ENCODE measurements at regions not wholly inside any gene's neighbourhood (a gene's known extent, or its start where the extent isn't known, plus 50 kb on each side); places are given as distances from the start of the nearest gene placed in this dataset.

DNA sequence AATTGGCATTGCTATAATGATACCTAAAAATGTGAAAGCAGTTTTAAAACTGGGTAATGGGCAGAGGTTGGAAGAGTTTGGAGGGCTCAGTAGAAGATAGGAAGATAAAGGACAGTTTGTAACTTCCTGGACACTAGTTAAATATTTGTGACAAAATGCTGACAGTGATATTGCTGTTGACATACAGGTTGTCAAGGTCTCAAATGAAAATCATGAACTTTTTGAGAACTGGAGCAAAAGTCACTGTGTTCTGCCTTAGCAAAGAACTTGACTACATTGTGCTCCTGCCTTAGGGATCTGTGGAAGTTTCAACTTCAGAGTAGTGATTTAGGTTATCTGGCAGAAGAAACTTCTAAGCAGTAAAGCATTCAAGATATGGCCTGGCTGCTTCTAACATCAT is 113.7 kb upstream of the CD96 start:
- no peak overlapping the region for H3K4me3 ChIP-seq (ENCODE audit: control insufficient read depth, low read depth, low read length)
- DNase-seq (ENCODE audit: low read depth): no peak
- TF ChIP-seq CTCF (conservative IDR thresholded peaks at IDR 0.05; ENCODE audit: control insufficient read depth, insufficient read depth, low read depth, low read length): no peak

DNA sequence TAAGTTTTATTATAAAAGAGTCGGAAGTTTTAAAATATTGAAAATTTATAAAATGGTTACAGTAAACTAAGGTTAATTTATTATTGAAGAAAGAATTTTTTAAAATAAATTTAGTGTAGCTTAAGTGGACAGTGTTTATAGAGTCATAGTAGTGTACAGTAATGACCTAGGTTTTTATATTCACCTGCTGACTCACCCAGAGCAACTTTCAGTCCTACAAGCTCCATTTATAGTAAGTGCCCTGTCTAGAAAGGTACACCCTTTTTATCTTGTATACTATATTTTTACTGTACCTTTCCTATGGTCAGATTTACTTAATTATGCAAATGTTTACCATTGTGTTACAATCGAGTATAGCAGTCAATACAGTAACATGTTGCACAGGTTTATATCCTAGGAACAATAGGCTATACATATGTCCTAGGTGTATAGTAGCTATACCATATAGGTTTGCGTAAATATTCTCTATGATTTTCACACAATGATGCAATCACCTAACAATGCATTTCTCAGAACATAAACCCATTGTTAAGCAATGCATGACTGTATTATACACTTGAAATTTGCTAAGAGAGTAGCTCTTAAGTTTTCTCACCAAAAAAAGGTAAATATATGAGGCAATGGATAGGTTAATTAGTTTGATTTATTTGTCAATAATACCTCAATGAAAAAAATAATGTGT is 106.9 kb upstream of the CD96 start:
- no peak for TF ChIP-seq CTCF (conservative IDR thresholded peaks at IDR 0.05; ENCODE audit: control insufficient read depth, insufficient read depth, low read depth, low read length)
- DNase-seq (ENCODE audit: low read depth): no peak
- no peak overlapping the region for H3K4me3 ChIP-seq (ENCODE audit: control insufficient read depth, low read depth, low read length)

DNA sequence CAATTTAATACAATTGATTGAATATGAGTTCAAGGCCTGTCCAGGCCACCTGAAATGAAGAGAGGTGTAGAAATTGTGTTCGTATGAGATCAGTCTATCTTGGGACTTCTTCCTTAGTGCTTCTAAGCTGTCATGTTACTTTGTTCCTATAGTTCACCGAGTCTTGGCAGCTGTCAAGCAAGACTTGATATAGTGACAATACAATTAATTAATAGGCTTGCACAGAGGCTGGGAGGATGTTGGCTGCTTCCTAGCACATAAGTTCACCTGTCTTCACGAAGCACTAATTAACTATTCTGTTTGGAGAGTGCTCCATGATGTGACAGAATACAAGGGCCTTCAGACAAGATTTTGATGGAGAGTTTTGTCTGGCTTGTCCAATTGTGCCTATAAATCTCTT is 103.7 kb upstream of the CD96 start:
- no peak overlapping the region for H3K4me3 ChIP-seq (ENCODE audit: control insufficient read depth, low read depth, low read length)
- no peak for TF ChIP-seq CTCF (conservative IDR thresholded peaks at IDR 0.05; ENCODE audit: control insufficient read depth, insufficient read depth, low read depth, low read length)
- DNase-seq (ENCODE audit: low read depth): no peak

DNA sequence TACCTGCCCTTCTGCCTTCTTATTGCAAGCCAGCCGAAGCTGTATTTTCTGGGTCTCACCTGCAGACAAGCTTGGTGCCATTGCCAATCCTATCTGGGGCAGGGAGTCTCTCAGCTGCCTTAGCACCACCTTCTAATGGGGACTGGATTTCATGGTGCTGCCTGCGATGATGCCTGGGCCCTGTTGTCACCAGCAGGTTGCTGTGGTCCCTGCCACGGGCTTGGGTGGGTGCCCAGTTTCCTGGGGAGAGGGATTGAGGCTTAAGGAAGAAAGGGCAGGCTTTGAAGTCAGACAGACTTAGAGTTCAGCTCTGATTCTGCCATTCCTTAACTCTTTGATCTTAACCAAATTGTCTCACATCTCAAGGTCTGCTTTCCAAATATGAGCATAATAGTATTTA is 87.4 kb upstream of the CD96 start:
- H3K4me3 ChIP-seq (ENCODE audit: control insufficient read depth, low read depth, low read length): no peak overlapping the region
- TF ChIP-seq CTCF (conservative IDR thresholded peaks at IDR 0.05; ENCODE audit: control insufficient read depth, insufficient read depth, low read depth, low read length): no peak
- no peak for DNase-seq (ENCODE audit: low read depth)

GRCh38 chr3:111465081-111465670 is 76.8 kb upstream of the CD96 start:
- DNase-seq (ENCODE audit: low read depth): no peak
- no peak for TF ChIP-seq CTCF (conservative IDR thresholded peaks at IDR 0.05; ENCODE audit: control insufficient read depth, insufficient read depth, low read depth, low read length)
- H3K4me3 ChIP-seq (ENCODE audit: control insufficient read depth, low read depth, low read length): no peak overlapping the region

DNA sequence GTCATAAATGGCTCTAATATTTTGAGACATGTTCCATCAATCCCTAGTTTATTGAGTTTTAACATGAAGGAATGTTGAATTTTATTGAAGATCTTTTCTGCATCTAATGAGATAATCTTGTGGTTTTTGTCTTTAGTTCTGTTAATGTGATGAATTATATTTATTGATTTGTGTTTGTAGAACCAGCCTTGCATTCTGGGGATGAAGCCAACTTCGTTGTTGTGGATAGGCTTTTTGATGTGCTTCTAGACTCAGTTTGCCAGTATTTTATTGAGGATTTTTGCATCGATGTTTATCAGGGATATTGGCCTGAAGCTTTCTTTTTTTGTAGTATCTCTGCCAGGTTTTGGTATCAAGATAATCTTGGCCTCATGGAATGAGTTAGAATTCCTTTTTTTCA is 72.0 kb upstream of the CD96 start:
- no peak for DNase-seq (ENCODE audit: low read depth)
- no peak for TF ChIP-seq CTCF (conservative IDR thresholded peaks at IDR 0.05; ENCODE audit: control insufficient read depth, insufficient read depth, low read depth, low read length)
- H3K4me3 ChIP-seq (ENCODE audit: control insufficient read depth, low read depth, low read length): no peak overlapping the region

All from fibroblast of mammary gland (primary cell).